MM.1S (cell line): ENCODE measurements at regions not wholly inside any gene's neighbourhood (a gene's known extent, or its start where the extent isn't known, plus 50 kb on each side); places are given as distances from the start of the nearest gene placed in this dataset.

Experiments used
- DNase-seq: peaks from one replicate; pipeline ENCODE4 v3.0.0-alpha.2; 2015
- H2AFZ ChIP-seq: fragments of 300-600 bp; sonication (generic); 2 replicates; pipeline ENCODE4 v1.6.0; 2016; ENCODE audit warnings: antibody characterized with exemption, low read length
- H3F3A ChIP-seq: fragments of 300-600 bp; sonication (generic); 2 replicates; pipeline ENCODE4 v1.6.1; 2016; ENCODE audit warnings: mild to moderate bottlenecking, antibody characterized with exemption, low read length, moderate library complexity, mixed read lengths; ENCODE audit not compliant: insufficient read depth
- H3K27ac ChIP-seq: fragments of 300-600 bp; sonication (generic); 2 replicates; pipeline ENCODE4 v1.5.1; 2016; ENCODE audit warnings: mild to moderate bottlenecking, low read length
- H3K27me3 ChIP-seq: fragments of 300-600 bp; sonication (generic); replicated peaks from 2 replicates; pipeline ENCODE4 v1.6.0; 2016; ENCODE audit warnings: low read length; ENCODE audit not compliant: insufficient read depth
- H3K36me3 ChIP-seq: fragments of 300-600 bp; sonication (generic); replicated peaks from 2 replicates; pipeline ENCODE4 v1.6.1; 2016; ENCODE audit warnings: mild to moderate bottlenecking, low read length, mixed read lengths; ENCODE audit not compliant: insufficient read depth
- H3K4me1 ChIP-seq: fragments of 300-600 bp; sonication (generic); 2 replicates; pipeline ENCODE4 v1.6.1; 2016; ENCODE audit warnings: low read length, mixed read lengths
- H3K4me2 ChIP-seq: fragments of 300-600 bp; sonication (generic); 2 replicates; pipeline ENCODE4 v1.6.0; 2016; ENCODE audit warnings: low read depth, low read length
- H3K4me3 ChIP-seq: fragments of 300-600 bp; sonication (generic); 2 replicates; pipeline ENCODE4 v1.5.1; 2016; ENCODE audit warnings: low read length, mixed read lengths
- H3K79me2 ChIP-seq: fragments of 300-600 bp; sonication (generic); 2 replicates; pipeline ENCODE4 v1.6.1; 2016; ENCODE audit warnings: mixed run types, low read length, mixed read lengths
- H3K9ac ChIP-seq: fragments of 300-600 bp; sonication (generic); 2 replicates; pipeline ENCODE4 v1.6.1; 2016; ENCODE audit warnings: low read length, mixed read lengths
- H3K9me2 ChIP-seq: fragments of 300-600 bp; sonication (generic); replicated peaks from 2 replicates; pipeline ENCODE4 v1.6.1; 2016; ENCODE audit warnings: mild to moderate bottlenecking, low read length, mixed read lengths; ENCODE audit not compliant: insufficient read depth
- H3K9me3 ChIP-seq: fragments of 300-600 bp; sonication (generic); replicated peaks from 2 replicates; pipeline ENCODE4 v1.6.1; 2016; ENCODE audit warnings: mild to moderate bottlenecking, low read length, mixed read lengths; ENCODE audit not compliant: insufficient read depth
- H4K20me1 ChIP-seq: fragments of 300-600 bp; sonication (generic); 2 replicates; pipeline ENCODE4 v1.6.1; 2016; ENCODE audit warnings: mild to moderate bottlenecking, low read length, moderate library complexity, mixed read lengths; ENCODE audit not compliant: insufficient read depth
- EZH2 ChIP-seq: fragments of 300-600 bp; sonication (generic); optimal IDR thresholded peaks from 2 replicates; pipeline ENCODE3; 2017; ENCODE audit warnings: low read depth, mild to moderate bottlenecking, antibody characterized with exemption, low read length, mixed read lengths
- EZH2phosphoT487 ChIP-seq: fragments of 300-600 bp; sonication (generic); IDR thresholded peaks from 2 replicates; pipeline ENCODE4 v1.6.1; 2018; ENCODE audit warnings: antibody characterized with exemption, low read length
- TF ChIP-seq, protein P1 (sequence below): fragments of 300-600 bp; sonication (generic); IDR thresholded peaks from 2 replicates; pipeline ENCODE4 v1.5.1; 2016; ENCODE audit warnings: antibody characterized with exemption, low read length, mixed read lengths

DNA sequence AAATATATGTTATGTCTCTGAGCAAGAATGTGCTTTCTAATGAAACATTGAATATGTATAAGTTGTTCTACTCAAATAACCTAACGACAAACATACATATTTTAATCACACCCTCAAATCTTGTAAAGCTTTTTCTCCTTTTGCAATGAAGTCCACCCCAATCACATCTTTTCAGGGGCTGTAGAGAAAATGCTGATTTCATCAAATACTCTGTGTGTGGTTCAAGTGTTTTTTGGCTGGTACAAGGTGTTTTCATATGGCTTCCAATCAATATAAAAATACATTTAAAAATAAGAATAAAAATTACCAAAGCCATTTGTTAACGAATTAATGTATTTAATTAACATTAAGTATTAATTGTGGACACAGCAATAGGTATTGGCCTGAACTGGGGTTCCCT lies 57.2 kb upstream of the TMEM196 start:
- H3K9me2 ChIP-seq: no peaks in the 10 kb centered on the region
- H3K4me3 ChIP-seq: no peak overlapping the region
- H4K20me1 ChIP-seq: no peaks in the 10 kb centered on the region
- no peak overlapping the region for H2AFZ ChIP-seq
- H3F3A ChIP-seq: no peaks in the 10 kb centered on the region
- H3K27ac ChIP-seq: no peak overlapping the region
- no peaks in the 10 kb centered on the region for H3K36me3 ChIP-seq
- H3K9ac ChIP-seq: no peak overlapping the region
- H3K4me2 ChIP-seq: no peak overlapping the region
- no peaks in the 10 kb centered on the region for H3K4me1 ChIP-seq
- no peaks in the 10 kb centered on the region for H3K9me3 ChIP-seq
- no peak for DNase-seq
- TF ChIP-seq EZH2phosphoT487: no peak
- TF ChIP-seq, protein P1, sequence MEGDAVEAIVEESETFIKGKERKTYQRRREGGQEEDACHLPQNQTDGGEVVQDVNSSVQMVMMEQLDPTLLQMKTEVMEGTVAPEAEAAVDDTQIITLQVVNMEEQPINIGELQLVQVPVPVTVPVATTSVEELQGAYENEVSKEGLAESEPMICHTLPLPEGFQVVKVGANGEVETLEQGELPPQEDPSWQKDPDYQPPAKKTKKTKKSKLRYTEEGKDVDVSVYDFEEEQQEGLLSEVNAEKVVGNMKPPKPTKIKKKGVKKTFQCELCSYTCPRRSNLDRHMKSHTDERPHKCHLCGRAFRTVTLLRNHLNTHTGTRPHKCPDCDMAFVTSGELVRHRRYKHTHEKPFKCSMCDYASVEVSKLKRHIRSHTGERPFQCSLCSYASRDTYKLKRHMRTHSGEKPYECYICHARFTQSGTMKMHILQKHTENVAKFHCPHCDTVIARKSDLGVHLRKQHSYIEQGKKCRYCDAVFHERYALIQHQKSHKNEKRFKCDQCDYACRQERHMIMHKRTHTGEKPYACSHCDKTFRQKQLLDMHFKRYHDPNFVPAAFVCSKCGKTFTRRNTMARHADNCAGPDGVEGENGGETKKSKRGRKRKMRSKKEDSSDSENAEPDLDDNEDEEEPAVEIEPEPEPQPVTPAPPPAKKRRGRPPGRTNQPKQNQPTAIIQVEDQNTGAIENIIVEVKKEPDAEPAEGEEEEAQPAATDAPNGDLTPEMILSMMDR: no peak
- TF ChIP-seq EZH2: no peak
- no peaks in the 10 kb centered on the region for H3K79me2 ChIP-seq
- H3K27me3 ChIP-seq: no peaks in the 10 kb centered on the region
